ENCODE measurements at regions not wholly inside any gene's neighbourhood (a gene's known extent, or its start where the extent isn't known, plus 50 kb on each side); places are given as distances from the start of the nearest gene placed in this dataset.

GRCh38 chr16:7206469-7206868 lies 126.2 kb upstream of the RBFOX1 start:
- DNase-seq (ENCODE audit: low read depth, low spot score): no peak

GRCh38 chr16:7200320-7200719 lies 132.3 kb upstream of the RBFOX1 start:
- no peak overlapping the region for H3K4me3 ChIP-seq (ENCODE audit: low read length)
- no peak for DNase-seq (ENCODE audit: low read depth, low spot score)

More at GRCh38 chr16:7206469-7206868, 126.2 kb upstream of the RBFOX1 start:
- no peak overlapping the region for H3K4me3 ChIP-seq (ENCODE audit: low read length)

DNA sequence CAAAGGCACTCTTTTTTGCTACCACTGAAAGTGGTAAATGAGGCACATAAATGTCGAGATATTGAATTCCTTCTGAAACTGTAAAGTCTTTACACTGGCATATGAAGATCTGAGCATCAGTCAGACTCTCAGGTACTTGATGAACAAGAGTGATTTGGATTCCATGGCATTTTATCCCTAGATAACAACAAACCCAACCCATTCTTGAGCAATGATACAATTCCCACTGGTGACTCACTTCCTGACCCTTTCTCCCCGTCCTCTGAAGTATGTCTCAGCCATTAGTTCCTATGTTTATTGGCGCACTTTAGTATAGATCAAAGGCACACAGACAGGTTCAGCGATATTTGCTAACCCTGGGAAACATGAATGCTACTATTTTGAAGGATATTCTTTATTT lies 147.0 kb upstream of the RBFOX1 start:
- no peak for DNase-seq (ENCODE audit: low read depth, low spot score)
- no peak overlapping the region for H3K4me3 ChIP-seq (ENCODE audit: low read length)

- DNase-seq (ENCODE audit: low read depth, low spot score): no peak
- no peak overlapping the region for H3K4me3 ChIP-seq (ENCODE audit: low read length)
Measured at GRCh38 chr16:7185165-7185564, 147.5 kb upstream of the RBFOX1 start.

- no peak overlapping the region for H3K4me3 ChIP-seq (ENCODE audit: low read length)
- no peak for DNase-seq (ENCODE audit: low read depth, low spot score)
Measured at GRCh38 chr16:7183768-7184167, 148.9 kb upstream of the RBFOX1 start.

DNA sequence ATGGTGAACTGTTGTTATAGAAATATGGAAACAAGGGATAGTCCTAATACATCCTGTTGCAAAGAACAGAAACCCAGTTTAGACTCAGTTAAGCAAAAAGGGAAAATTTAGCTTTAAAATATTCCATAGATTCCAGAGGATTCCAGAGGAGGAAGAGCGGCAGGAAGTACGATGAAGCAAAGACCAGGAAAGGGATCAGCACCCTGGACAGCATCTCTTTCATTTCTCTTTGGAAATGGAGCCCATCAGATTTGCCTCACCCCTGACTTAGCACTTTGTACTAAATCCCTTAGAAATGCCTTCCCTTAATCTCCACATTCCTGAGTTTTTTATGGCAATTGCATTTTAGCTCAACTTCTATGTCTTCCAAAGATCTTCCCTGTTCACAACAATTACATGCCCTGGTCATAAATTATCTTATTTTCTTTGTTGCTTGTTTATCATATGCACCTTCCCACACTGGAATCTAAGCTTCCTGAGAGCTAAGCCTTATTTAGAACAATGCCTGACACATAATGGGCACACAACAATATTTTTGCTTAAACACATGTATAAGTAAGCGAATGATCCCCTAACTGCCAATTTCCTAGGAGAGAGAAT lies 150.0 kb upstream of the RBFOX1 start:
- H3K4me3 ChIP-seq (ENCODE audit: low read length): no peak overlapping the region
- DNase-seq (ENCODE audit: low read depth, low spot score): peak; percentile 3

DNA sequence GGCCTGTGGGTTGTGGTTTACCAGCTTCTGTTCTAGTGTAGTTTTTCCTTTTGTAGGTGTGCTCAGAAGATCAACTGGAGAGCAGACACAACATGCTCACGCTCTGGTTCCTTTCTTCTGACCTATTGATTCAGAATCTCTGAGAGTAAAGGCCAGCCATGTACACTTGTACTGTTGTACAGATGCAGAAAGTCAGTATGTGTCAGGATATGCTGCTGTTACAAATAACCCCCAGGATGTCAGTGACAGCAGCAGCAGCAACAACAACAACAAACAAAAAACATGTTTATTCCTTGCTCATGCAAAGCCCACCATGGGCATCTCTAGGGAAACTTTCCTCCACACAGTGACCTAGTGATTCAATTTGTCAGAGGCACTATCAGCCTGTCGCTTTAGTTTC lies 154.8 kb upstream of the RBFOX1 start:
- no peak for DNase-seq (ENCODE audit: low read depth, low spot score)
- H3K4me3 ChIP-seq (ENCODE audit: low read length): no peak overlapping the region

GRCh38 chr16:7171151-7171550 lies 161.5 kb upstream of the RBFOX1 start:
- H3K4me3 ChIP-seq (ENCODE audit: low read length): no peak overlapping the region

GRCh38 chr16:7167626-7168025 lies 165.0 kb upstream of the RBFOX1 start:
- DNase-seq (ENCODE audit: low read depth, low spot score): no peak
- H3K4me3 ChIP-seq (ENCODE audit: low read length): no peak overlapping the region

More at GRCh38 chr16:7171151-7171550, 161.5 kb upstream of the RBFOX1 start:
- DNase-seq (ENCODE audit: low read depth, low spot score): no peak

GRCh38 chr16:7161891-7162290 lies 170.8 kb upstream of the RBFOX1 start:
- DNase-seq (ENCODE audit: low read depth, low spot score): no peak
- no peak overlapping the region for H3K4me3 ChIP-seq (ENCODE audit: low read length)

DNA sequence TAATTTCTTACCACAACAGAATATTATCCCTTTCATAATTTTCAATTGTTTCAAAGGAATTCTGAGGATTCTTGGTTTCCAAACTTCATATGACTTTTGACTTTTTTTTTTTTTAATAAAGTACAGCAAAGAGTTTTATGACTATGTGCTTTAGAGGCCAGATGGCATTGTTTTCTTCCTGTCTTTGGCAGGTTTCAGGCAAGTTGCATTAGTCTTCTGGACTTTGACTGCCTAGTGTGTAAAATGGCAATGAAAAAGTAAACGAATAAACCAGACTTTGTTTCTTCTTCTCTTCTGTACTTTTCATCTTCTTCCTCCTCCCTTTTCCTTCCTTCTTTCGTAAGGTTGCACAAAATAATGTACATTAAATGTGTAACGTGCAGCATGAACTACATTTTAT lies 172.6 kb upstream of the RBFOX1 start:
- H3K4me3 ChIP-seq (ENCODE audit: low read length): no peak overlapping the region
- no peak for DNase-seq (ENCODE audit: low read depth, low spot score)

DNA sequence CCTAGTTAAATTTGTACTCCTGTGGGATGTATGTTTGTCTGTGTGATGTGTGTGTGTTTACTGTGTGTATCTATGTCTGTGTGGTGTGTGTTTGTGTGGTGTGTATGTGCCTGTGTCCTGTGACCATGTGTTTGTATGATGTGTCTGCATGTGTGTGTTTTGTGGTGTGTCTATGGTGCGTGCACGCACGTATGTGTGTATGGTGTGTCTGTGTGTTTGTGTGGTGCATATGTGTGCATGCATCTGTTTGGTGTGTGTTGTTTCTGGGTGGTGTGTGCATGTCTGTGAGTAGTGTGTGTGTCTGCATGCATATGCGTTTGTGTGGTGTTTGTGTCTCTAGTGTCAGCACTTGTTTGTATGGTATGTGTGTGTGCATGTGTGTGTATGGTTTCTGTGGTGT lies 174.2 kb upstream of the RBFOX1 start:
- no peak overlapping the region for H3K4me3 ChIP-seq (ENCODE audit: low read length)
- no peak for DNase-seq (ENCODE audit: low read depth, low spot score)

GRCh38 chr16:7150230-7150629 lies 182.4 kb upstream of the RBFOX1 start:
- DNase-seq (ENCODE audit: low read depth, low spot score): no peak
- no peak overlapping the region for H3K4me3 ChIP-seq (ENCODE audit: low read length)

DNA sequence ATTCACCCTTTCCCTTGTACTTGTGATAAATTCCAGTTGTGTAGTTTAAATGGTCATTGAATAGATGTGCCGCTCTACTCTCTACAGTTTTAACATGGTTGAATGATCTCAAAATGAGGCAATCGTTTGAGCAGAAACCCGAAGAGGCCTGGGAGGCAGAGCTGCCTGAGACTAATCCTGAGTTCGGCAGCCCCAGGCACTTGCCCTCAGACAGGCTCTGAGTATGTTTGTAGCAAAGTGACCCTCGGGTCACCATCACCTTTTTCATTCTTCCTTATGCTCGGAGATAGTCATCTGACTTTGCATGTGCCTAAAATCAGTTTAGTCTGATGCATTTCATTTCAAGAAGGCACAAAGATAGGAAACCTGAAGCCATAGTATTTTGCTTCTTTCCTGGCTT lies 184.0 kb upstream of the RBFOX1 start:
- no peak overlapping the region for H3K4me3 ChIP-seq (ENCODE audit: low read length)
- DNase-seq (ENCODE audit: low read depth, low spot score): no peak

GRCh38 chr16:7140899-7141298 lies 191.7 kb upstream of the RBFOX1 start:
- no peak overlapping the region for H3K4me3 ChIP-seq (ENCODE audit: low read length)
- DNase-seq (ENCODE audit: low read depth, low spot score): no peak

DNA sequence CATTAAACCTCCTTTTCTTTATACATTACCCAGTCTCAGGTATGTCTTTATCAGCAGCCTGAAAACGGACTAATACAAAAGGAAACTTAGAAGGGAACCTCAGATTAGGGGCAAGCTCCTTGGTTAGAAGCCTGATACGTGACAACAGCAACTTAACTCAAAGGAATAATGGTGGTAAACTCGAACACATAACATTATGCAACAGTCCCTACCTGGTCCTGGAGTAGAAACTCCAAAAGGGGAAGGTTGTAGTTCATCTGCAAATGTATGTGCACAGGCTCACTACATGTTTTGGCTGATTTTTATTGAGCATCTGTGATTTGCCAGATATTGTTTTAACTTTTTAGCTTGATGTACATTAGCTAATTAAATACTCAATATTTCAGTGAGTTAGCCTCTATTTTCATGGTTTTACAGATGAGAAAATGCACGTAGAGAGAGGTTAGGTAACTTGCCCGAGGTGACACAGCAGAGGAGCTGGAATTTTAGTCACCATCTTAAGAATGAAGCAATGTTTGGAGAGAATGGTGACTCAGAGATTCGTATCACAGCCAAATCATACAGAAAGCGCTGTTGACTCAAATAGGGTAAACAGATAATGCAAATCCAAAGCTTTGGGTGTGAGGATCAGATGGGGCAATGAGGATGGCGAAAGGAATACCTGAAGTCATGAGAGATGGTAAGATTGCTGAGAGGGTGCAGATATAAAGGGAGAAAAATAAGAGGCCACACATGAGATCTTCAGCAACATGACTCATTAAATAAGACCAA lies 194.9 kb upstream of the RBFOX1 start:
- DNase-seq (ENCODE audit: low read depth, low spot score): no peak
- no peak overlapping the region for H3K4me3 ChIP-seq (ENCODE audit: low read length)

DNA sequence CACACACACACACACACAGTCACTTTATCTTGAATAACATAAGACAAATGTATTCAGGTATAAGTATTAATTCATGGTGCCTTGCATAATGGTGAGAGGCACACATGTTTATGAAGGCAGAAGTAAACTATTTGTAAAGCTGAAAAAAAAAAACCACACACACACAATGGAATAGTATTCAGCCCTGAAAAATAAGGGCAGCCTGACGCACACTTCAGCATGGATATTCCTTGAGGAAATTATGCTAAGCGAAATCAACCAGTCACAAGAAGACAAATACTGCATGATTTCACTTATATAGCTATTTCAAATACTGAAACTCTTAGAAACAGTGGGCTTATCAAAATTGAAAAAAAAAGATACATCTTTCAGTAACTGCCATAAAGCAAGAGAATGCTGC lies 200.2 kb upstream of the RBFOX1 start:
- DNase-seq (ENCODE audit: low read depth, low spot score): no peak

GRCh38 chr16:7124701-7125100 lies 207.9 kb upstream of the RBFOX1 start:
- H3K4me3 ChIP-seq (ENCODE audit: low read length): no peak overlapping the region
- no peak for DNase-seq (ENCODE audit: low read depth, low spot score)

More for the DNA sequence above, 200.2 kb upstream of the RBFOX1 start:
- H3K4me3 ChIP-seq (ENCODE audit: low read length): no peak overlapping the region

- DNase-seq (ENCODE audit: low read depth, low spot score): no peak
- H3K4me3 ChIP-seq (ENCODE audit: low read length): no peak overlapping the region
Measured at GRCh38 chr16:7124242-7124641, 208.4 kb upstream of the RBFOX1 start.

DNA sequence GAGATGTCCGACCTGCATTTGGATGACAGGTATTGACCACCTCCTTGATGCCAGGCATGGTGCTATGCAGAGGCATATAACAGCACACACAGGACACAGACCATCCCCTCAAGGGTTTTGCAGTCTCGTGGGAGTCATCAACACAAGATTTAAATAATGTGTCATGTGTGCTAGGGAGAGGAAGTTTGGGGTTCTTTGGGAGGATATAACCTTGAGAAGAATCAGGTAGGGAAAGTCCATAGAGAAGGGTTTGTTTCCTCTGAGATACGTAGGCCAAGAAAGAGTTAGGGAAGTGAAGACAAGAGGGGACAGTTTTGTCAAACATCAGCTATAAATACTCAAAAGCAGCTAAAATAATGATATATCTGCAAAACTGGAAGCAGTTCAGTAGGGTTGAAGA lies 215.9 kb upstream of the RBFOX1 start:
- no peak overlapping the region for H3K4me3 ChIP-seq (ENCODE audit: low read length)
- no peak for DNase-seq (ENCODE audit: low read depth, low spot score)

DNA sequence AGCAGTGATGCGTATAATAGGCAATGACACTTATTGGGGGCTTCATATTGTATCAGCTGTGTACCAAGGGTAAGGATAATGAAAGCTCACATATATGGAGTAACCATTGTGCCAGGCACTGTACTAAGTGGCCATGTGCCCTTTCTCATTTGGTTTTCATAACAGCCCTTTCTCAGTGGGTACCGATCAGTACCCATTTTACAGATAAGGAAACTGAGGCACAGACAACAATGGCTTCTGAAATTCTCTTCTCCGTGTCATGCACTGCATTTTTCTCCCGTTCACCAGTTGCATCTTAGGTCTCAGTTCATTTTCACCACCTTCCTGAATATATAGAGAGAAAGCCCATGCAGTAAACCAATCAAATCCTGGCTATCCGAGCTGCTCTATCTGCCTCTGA lies 216.7 kb upstream of the RBFOX1 start:
- DNase-seq (ENCODE audit: low read depth, low spot score): no peak
- no peak overlapping the region for H3K4me3 ChIP-seq (ENCODE audit: low read length)

Measured in Jurkat, Clone E6-1 (cell line).